Mesenchymal stem cell (in vitro differentiated cells and primary cell): ENCODE measurements at regions not wholly inside any gene's neighbourhood (a gene's known extent, or its start where the extent isn't known, plus 50 kb on each side); places are given as distances from the start of the nearest gene placed in this dataset.
A peak's percentile ranks its signal among the peaks of the same experiment; 100 is the strongest.

ENCODE experiments used
- DNase-seq: peaks from one replicate; pipeline ENCODE4 v3.0.0-alpha.2; 2013
- H2AFZ ChIP-seq: one replicate; pipeline ENCODE4 v1.6.1; 2013; ENCODE audit warnings: low read depth, mild to moderate bottlenecking, control low read depth, inconsistent platforms, low read length, moderate library complexity
- H2AK5ac ChIP-seq: 2 replicates; pipeline ENCODE4 v1.6.1; 2013; ENCODE audit warnings: low read length, moderate library complexity, mild to moderate bottlenecking, inconsistent platforms; ENCODE audit not compliant: severe bottlenecking
- H2BK120ac ChIP-seq: one replicate; pipeline ENCODE4 v1.6.1; 2013; ENCODE audit warnings: low read depth, mild to moderate bottlenecking, inconsistent platforms, low read length, moderate library complexity
- H2BK12ac ChIP-seq, 2 experiments: one replicate each; pipeline ENCODE4 v1.6.1; 2013; ENCODE audit warnings: inconsistent platforms in 2 of 2, low read length in 2 of 2, mild to moderate bottlenecking in 2 of 2, moderate library complexity in 2 of 2, control low read depth in 1 of 2
- H2BK15ac ChIP-seq: one replicate; pipeline ENCODE4 v1.6.1; 2013; ENCODE audit warnings: mild to moderate bottlenecking, low read depth, inconsistent platforms; ENCODE audit not compliant: poor library complexity, severe bottlenecking
- H2BK5ac ChIP-seq: 2 replicates; pipeline ENCODE4 v1.6.1; 2013; ENCODE audit warnings: low read depth, mild to moderate bottlenecking, low read length, control low read depth, inconsistent platforms; ENCODE audit not compliant: poor library complexity, severe bottlenecking
- H3K14ac ChIP-seq, 2 experiments: one replicate each; pipeline ENCODE4 v1.6.1; 2013; ENCODE audit warnings: inconsistent platforms in 2 of 2, low read length in 2 of 2, control low read depth in 1 of 2, mild to moderate bottlenecking in 1 of 2, moderate library complexity in 1 of 2
- H3K18ac ChIP-seq, 2 experiments: one replicate each; pipeline ENCODE4 v1.6.1; 2013; ENCODE audit warnings: inconsistent platforms in 2 of 2, low read length in 2 of 2, control low read depth in 1 of 2, low read depth in 1 of 2, mild to moderate bottlenecking in 1 of 2
- H3K23ac ChIP-seq, 2 experiments: one replicate each; pipeline ENCODE4 v1.6.1; 2013; ENCODE audit warnings: inconsistent platforms in 2 of 2, low read length in 2 of 2, mild to moderate bottlenecking in 2 of 2, moderate library complexity in 2 of 2, control low read depth in 1 of 2
- H3K27ac ChIP-seq: 2 replicates; pipeline ENCODE4 v1.5.1; 2013; ENCODE audit warnings: mild to moderate bottlenecking, moderate library complexity, low read length, control low read depth, inconsistent platforms; ENCODE audit not compliant: poor library complexity, severe bottlenecking
- H3K27me3 ChIP-seq, 2 experiments: 2 replicates each; pipeline versions ENCODE4 v1.6.1 to v1.7.0; 2013; ENCODE audit warnings: low read length in 2 of 2, mild to moderate bottlenecking in 2 of 2, moderate library complexity in 2 of 2, control low read depth in 1 of 2, inconsistent platforms in 1 of 2; ENCODE audit not compliant: control insufficient read depth in 1 of 2, insufficient read depth in 1 of 2
- H3K36me3 ChIP-seq, 2 experiments: 2 replicates each; pipeline versions ENCODE4 v1.6.1 to v1.7.0; 2013; ENCODE audit warnings: low read length in 2 of 2, control low read depth in 1 of 2, inconsistent platforms in 1 of 2, low read depth in 1 of 2, mild to moderate bottlenecking in 1 of 2; ENCODE audit not compliant: insufficient read depth in 2 of 2, control insufficient read depth in 1 of 2
- H3K4ac ChIP-seq, 2 experiments: one replicate each; pipeline ENCODE4 v1.6.1; 2013; ENCODE audit warnings: inconsistent platforms in 2 of 2, low read length in 2 of 2, mild to moderate bottlenecking in 2 of 2, moderate library complexity in 2 of 2, control low read depth in 1 of 2, low read depth in 1 of 2
- H3K4me1 ChIP-seq: 2 replicates; pipeline ENCODE4 v1.6.1; 2013; ENCODE audit warnings: low read depth, low read length, control low read depth; ENCODE audit not compliant: control insufficient read depth, insufficient read depth
- H3K4me2 ChIP-seq: 2 replicates; pipeline ENCODE4 v1.6.1; 2013; ENCODE audit warnings: low read length, mild to moderate bottlenecking, inconsistent platforms; ENCODE audit not compliant: poor library complexity, severe bottlenecking
- H3K4me3 ChIP-seq, 2 experiments: 2 replicates each; pipeline versions ENCODE4 v1.5.1 to v1.7.0; 2013; ENCODE audit warnings: low read length in 2 of 2, mild to moderate bottlenecking in 2 of 2, control low read depth in 1 of 2, low read depth in 1 of 2; ENCODE audit not compliant: insufficient read depth in 1 of 2
- H3K79me1 ChIP-seq: replicated peaks from 2 replicates; pipeline ENCODE4 v1.6.1; 2013; ENCODE audit warnings: mild to moderate bottlenecking, control low read depth, low read length, inconsistent platforms; ENCODE audit not compliant: poor library complexity, severe bottlenecking
- H3K9ac ChIP-seq: 2 replicates; pipeline ENCODE4 v1.7.0; 2013; ENCODE audit warnings: mild to moderate bottlenecking, low read length, moderate library complexity
- H3K9me3 ChIP-seq: 2 replicates; pipeline ENCODE4 v1.7.0; 2013; ENCODE audit warnings: mild to moderate bottlenecking, low read length; ENCODE audit not compliant: control insufficient read depth
- H4K8ac ChIP-seq: one replicate; pipeline ENCODE4 v1.6.1; 2013; ENCODE audit warnings: inconsistent platforms, mild to moderate bottlenecking, low read length, moderate library complexity
- H4K91ac ChIP-seq: one replicate; pipeline ENCODE4 v1.6.1; 2013; ENCODE audit warnings: mild to moderate bottlenecking, low read length, inconsistent platforms
- WGBS: methylation state at CpG from one replicate; pipeline ENCODE4 v1.1.7; 2013; ENCODE audit warnings: mixed read lengths; 5-methylcytosine and 5-hydroxymethylcytosine counted together

DNA sequence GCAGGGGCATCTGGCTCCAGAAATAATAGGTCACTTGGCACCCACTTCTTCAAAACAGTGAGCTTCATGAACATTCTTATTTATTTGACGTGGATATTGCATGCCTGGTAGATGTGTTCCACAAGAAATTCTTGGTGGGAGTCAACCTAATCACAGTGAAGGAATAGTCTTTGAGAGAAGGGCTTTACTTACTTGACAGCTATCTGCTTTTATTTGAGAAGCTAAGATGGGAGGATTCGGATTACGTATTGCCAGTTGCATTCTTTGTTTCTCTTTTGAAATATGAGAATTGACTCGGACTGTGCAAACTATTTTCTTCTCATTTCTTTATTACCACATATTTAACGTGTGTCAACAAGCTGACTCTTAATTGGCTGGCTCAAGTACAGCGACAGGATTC, 117.2 kb downstream of the FASLG start:
- Histone ChIP-seq H2AFZ (no peak overlapping the region), H2AK5ac (no peak overlapping the region), H3K27ac (no peak overlapping the region), H2BK12ac (no peak overlapping the region), H3K4ac (no peak overlapping the region), H2BK5ac (no peak overlapping the region), H3K27me3 (no peaks in the 10 kb centered on the region), H3K79me1 (no peaks in the 10 kb centered on the region), H3K4me1 (no peaks in the 10 kb centered on the region), H3K14ac (no peak overlapping the region), H4K8ac (no peak overlapping the region), H3K18ac (peak overlapping the region in 1 of 2 experiments; percentile 34), H3K4me2 (no peak overlapping the region), H2BK15ac (no peak overlapping the region), H3K9ac (peak overlapping the region; percentile 61), H4K91ac (no peak overlapping the region), H2BK120ac (no peak overlapping the region), H3K4me3 (peak overlapping the region in 1 of 2 experiments; percentile 47), H3K9me3 (no peaks in the 10 kb centered on the region), H3K23ac (no peak overlapping the region), H3K36me3 (no peaks in the 10 kb centered on the region)
- DNase-seq = no peak
- 96% methylated on average over 6 of the region's 6 CpGs for WGBS

DNA sequence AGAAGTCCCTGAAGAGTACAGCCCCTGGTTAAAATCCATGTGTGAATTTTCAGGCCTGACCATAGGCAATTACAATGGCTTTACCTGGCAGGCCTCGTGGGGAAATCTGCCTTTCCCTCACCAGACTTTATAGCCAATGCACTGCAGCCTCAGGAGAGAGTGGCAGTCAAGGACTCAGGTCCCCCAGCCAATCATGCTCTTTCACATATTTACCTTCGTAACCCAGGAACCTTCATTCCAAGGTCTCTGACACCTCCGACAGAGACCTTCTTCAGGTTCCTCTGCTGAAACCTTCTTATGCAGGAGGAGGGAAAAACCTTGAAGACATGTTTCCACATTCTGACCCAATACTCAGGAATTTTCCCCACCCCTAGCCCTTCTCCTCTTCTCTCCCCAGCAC, 118.9 kb downstream of the FASLG start:
- DNase-seq = no peak
- Histone ChIP-seq H3K4ac (peak overlapping the region in 1 of 2 experiments; percentile 37), H2BK15ac (no peak overlapping the region), H3K36me3 (no peaks in the 10 kb centered on the region), H3K23ac (no peak overlapping the region), H3K9ac (no peak overlapping the region), H3K27me3 (no peaks in the 10 kb centered on the region), H3K18ac (peak overlapping the region; percentile 4 to 48), H3K14ac (peak overlapping the region in 1 of 2 experiments; percentile 75), H2BK12ac (peak overlapping the region in 1 of 2 experiments; percentile 15), H3K4me1 (no peaks in the 10 kb centered on the region), H3K27ac (no peak overlapping the region), H2BK120ac (no peak overlapping the region), H2AK5ac (no peak overlapping the region), H3K9me3 (peaks cover 2% of the 10 kb centered on the region), H3K4me2 (no peak overlapping the region), H2AFZ (no peak overlapping the region), H4K8ac (no peak overlapping the region), H2BK5ac (no peak overlapping the region), H3K79me1 (no peaks in the 10 kb centered on the region), H4K91ac (no peak overlapping the region), H3K4me3 (no peak overlapping the region)
- WGBS = 81% methylated on average over 3 of the region's 3 CpGs

DNA sequence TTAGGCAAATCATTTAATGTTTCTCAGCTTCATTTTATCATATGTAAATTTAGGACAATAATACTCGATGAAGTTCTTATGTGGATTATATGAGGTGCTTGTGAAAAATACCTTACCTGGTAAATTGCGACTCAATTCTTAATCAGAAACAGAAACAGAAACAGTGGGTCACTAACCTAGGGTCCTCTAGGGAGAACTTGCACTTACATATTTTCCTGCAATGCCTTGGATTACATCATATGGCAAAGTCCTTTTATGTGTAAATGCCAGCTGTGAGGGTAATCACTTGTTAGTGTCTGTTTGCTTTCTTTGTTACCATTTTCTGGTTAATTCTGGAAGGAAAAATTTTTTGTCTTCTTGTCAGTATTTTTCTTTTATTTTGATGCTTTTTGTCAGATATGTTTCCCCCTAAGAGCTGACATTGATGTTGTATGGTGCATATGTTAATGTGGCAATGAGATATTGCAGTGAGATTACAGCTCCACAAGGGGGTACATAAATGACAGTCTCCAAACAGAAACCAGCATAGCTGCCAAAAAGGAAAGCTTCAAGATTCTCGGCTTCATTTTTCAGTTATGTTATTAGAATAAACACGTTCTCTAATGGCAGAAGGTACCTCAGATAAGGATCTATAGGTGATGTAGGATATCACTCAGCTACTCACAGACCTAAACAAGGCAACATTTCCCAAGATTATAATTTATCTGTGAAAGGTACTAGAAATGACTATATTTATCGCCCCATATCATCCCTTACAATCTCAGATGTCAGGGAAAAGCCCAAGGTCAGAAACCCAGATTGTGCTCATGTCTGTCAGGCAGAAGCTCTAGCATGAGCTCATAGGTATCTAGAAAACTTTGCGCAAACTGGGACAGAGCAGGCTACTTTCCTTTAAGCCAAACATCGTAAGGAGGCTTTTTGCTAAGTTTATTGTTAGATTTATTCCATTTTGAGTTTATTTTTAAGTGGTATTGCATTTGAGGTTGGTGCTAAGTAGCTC, 119.9 kb downstream of the FASLG start:
- Histone ChIP-seq H3K27me3 (no peaks in the 10 kb centered on the region), H3K79me1 (no peaks in the 10 kb centered on the region), H3K4ac (no peak overlapping the region), H2AK5ac (no peak overlapping the region), H4K8ac (no peak overlapping the region), H3K36me3 (no peaks in the 10 kb centered on the region), H3K23ac (no peak overlapping the region), H3K9ac (no peak overlapping the region), H2BK12ac (no peak overlapping the region), H3K14ac (no peak overlapping the region), H3K4me1 (no peaks in the 10 kb centered on the region), H4K91ac (no peak overlapping the region), H3K18ac (no peak overlapping the region), H2BK5ac (no peak overlapping the region), H2AFZ (no peak overlapping the region), H3K4me3 (no peak overlapping the region), H2BK120ac (no peak overlapping the region), H3K4me2 (no peak overlapping the region), H3K27ac (no peak overlapping the region), H3K9me3 (peaks cover 10% of the 10 kb centered on the region), H2BK15ac (no peak overlapping the region)
- DNase-seq = peak; percentile 22
- 99% methylated on average over 5 of the region's 7 CpGs for WGBS

DNA sequence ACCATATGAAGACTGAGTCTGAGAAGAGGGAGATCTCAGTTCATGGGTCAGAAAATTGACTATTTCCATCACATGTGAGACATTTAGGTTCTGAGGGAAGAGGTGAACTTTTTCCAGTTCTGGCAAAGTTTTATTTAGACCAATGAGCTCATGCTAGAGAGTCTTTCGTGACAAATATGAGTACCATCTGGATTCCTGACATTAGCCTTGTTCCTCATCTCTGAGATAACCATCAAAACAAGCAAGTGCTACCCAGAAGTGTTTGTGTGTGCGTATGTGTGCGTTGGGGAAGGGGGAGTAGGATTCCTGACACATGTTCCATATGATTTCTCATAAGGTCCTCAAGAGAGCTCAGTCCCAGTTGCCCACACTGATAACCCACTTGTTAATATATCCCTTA, 120.6 kb downstream of the FASLG start:
- no peak overlapping the region for H2BK5ac ChIP-seq
- no peak overlapping the region for H2AFZ ChIP-seq
- H3K9ac ChIP-seq = no peak overlapping the region
- H2BK120ac ChIP-seq = no peak overlapping the region
- H3K23ac ChIP-seq = no peak overlapping the region
- H3K27ac ChIP-seq = no peak overlapping the region
- no peak overlapping the region for H2AK5ac ChIP-seq
- no peak overlapping the region for H3K4me2 ChIP-seq
- no peak overlapping the region for H3K14ac ChIP-seq
- DNase-seq = peak; percentile 72
- no peak overlapping the region for H2BK15ac ChIP-seq
- no peaks in the 10 kb centered on the region for H3K79me1 ChIP-seq
- H2BK12ac ChIP-seq = peak overlapping the region in 1 of 2 experiments; percentile 28
- H4K8ac ChIP-seq = no peak overlapping the region
- H3K4me3 ChIP-seq = no peak overlapping the region
- peak overlapping the region in 1 of 2 experiments; percentile 57 for H3K18ac ChIP-seq
- no peak overlapping the region for H3K4ac ChIP-seq
- WGBS = 77% methylated on average over 2 of the region's 3 CpGs
- H4K91ac ChIP-seq = peak overlapping the region; percentile 25
- no peaks in the 10 kb centered on the region for H3K27me3 ChIP-seq
- no peaks in the 10 kb centered on the region for H3K36me3 ChIP-seq
- no peaks in the 10 kb centered on the region for H3K4me1 ChIP-seq
- peaks cover 10% of the 10 kb centered on the region for H3K9me3 ChIP-seq
